MM.1S (cell line): ENCODE measurements at regions not wholly inside any gene's neighbourhood (a gene's known extent, or its start where the extent isn't known, plus 50 kb on each side); places are given as distances from the start of the nearest gene placed in this dataset.

Source experiments
- EZH2 ChIP-seq: fragments of 300-600 bp; sonication (generic); optimal IDR thresholded peaks from 2 replicates; pipeline ENCODE3; 2017; ENCODE audit warnings: low read depth, mild to moderate bottlenecking, antibody characterized with exemption, low read length, mixed read lengths
- EZH2phosphoT487 ChIP-seq: fragments of 300-600 bp; sonication (generic); IDR thresholded peaks from 2 replicates; pipeline ENCODE4 v1.6.1; 2018; ENCODE audit warnings: antibody characterized with exemption, low read length
- TF ChIP-seq, protein P1 (sequence below): fragments of 300-600 bp; sonication (generic); IDR thresholded peaks from 2 replicates; pipeline ENCODE4 v1.5.1; 2016; ENCODE audit warnings: antibody characterized with exemption, low read length, mixed read lengths

DNA sequence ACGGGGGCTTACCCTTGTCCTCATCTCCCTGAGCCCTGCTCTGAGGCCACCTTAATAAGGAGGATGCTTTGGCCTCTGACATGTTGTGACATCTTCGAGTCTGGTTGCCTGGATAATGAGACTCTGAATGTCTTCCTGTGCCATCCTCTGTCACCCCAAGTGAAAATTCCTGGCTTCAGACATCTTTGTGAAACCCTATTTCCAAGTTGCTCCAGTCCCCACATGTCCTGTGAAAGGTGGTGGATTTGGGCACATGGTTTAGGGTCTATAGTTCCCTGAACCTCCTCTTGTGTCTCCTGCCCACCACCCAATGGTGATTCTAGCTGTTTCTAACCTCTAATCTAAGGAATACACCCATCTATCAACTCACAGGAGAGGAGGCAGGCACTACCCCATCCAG lies 223.1 kb upstream of the GLI3 start:
- TF ChIP-seq, protein P1, sequence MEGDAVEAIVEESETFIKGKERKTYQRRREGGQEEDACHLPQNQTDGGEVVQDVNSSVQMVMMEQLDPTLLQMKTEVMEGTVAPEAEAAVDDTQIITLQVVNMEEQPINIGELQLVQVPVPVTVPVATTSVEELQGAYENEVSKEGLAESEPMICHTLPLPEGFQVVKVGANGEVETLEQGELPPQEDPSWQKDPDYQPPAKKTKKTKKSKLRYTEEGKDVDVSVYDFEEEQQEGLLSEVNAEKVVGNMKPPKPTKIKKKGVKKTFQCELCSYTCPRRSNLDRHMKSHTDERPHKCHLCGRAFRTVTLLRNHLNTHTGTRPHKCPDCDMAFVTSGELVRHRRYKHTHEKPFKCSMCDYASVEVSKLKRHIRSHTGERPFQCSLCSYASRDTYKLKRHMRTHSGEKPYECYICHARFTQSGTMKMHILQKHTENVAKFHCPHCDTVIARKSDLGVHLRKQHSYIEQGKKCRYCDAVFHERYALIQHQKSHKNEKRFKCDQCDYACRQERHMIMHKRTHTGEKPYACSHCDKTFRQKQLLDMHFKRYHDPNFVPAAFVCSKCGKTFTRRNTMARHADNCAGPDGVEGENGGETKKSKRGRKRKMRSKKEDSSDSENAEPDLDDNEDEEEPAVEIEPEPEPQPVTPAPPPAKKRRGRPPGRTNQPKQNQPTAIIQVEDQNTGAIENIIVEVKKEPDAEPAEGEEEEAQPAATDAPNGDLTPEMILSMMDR = no peak
- TF ChIP-seq EZH2phosphoT487 = no peak
- no peak for TF ChIP-seq EZH2
